ENCODE measurements at regions not wholly inside any gene's neighbourhood (a gene's known extent, or its start where the extent isn't known, plus 50 kb on each side); places are given as distances from the start of the nearest gene placed in this dataset.
"Not testable (repeated sequence)": the region's sequence is repeated elsewhere in the genome, so short reads cannot be mapped to it uniquely, and the experiment has no call there.

DNA sequence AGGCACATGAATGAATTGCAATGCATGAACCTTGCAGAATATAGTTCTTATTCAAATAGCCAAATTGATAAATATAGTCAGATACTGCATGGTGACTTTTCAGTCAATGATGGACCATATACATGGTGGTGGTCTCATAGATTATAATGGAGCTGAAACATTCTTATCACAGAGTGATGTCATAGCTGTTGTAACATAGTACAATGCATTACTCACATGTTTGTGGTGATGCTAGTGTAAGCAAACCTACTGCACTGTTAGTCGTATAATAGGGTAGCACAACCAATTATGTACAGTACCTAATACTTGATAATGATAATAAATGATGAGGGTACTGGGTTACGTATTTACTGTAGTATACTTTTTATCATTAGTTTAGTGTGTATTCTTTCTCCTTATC is 280.3 kb downstream of the BCAT1 start:
- DNase-seq (ENCODE audit: low read depth), result no peak

DNA sequence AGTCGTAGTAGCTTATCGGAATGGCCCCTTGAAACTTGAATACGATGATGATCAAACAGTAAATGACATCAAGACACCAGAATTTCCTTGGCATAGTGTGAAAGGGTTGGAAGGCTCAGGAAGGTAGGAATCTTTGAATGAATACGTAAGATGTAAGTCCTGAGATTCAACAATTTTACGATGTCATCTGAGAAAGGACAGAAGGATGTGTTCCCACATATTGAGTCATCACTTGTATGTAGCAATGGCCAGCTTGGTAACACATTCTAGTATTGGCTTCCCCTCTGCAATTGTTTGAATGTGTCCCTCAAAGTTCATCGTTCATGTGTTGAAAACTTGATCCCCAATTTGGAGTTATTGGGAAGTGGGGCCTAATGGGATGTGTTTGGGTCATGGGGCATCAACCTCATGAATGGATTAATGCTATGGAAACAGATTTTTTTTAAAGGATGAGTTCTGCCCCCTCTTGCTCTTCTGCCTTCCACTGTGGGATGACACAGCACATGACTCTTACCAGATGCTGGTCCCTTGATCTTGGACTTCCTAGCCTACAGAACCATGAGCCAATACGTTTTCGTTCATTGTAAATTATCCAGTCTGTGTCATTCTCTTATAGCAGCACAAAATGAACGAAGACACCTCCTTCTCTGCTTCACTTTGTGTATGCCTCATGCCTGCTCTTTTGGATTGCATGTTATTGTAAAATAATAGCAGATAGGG is 284.6 kb downstream of the BCAT1 start:
- DNase-seq (ENCODE audit: low read depth), result no peak

DNA sequence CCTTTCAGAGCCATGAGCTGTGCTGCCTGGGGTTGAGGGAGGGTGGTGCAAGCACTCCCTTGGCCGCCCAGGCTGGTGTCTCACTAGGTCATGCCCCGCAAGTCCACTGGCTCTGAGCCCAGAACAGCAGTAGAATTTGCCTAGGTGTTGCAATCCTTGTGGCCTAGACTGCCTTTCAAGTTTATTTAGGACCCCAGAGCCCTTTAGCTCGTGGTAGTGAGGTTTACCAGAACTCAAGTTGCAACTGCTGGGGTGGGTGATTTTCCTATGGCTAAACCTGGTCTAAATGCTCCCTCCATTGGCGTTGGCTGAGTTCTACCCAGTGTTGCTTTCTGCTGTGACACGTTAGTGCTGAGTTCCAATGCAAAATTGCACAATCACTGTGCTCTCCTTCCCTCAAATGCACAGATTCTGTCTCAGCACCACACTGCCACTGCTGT is 287.2 kb downstream of the BCAT1 start:
- DNase-seq (ENCODE audit: low read depth), result no peak

DNA sequence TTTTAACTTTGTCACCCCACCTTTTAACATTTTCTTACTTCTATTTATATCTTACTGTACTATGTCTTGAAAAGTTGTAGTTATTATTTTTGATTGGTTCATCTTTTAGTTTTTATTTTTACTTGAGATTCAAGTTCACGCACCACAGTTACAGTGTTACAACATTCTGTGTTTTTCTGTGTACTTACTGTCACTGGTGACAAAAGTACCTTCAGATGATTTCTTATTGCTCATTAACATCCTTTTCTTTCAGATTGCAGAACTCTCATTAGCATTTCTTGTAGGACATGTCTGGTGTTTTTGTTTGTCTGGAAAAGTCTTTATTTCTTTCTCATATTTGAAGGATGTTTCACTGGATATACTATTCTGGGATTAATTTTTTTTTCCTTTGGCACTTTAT is 289.9 kb downstream of the BCAT1 start:
- DNase-seq (ENCODE audit: low read depth), result no peak

DNA sequence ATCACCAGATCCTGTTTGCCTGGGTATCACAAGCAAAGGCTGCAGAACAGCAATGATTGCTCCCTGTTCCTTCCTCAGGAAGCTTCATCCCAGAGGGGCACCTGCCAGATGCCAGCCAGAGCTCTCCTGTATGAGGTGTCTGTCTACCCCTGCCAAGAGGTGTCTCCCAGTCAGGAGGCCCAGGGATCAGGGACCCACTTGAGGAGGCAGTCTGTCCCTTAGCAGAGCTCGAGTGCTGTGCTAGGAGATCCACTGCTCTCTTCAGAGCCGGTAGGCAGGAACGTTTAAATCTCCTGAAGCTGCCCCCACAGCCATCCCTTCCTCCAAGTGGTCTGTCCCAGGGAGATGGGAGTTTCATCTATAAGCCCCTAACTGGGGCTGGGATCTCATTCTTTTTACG is 294.6 kb downstream of the BCAT1 start:
- not testable (repeated sequence) for DNase-seq (ENCODE audit: low read depth)

DNA sequence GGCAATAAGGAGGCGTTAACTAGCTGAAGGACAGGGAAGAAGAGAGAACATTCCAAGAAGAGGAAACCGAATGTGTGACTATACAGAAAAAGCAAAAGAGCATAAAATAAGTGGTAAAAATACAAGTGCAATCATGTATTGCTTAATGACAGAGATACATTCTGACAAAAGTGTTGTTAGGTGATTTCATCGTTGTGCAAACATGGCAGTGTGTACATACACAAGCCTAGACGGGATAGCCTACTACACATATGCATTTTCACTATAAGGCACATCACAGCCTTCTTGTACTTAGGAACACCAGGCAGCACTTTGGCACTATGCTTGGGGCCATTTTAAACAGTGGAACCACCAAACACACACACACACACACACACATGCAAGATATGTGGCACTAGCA is 299.3 kb downstream of the BCAT1 start:
- no peak for DNase-seq (ENCODE audit: low read depth)

DNA sequence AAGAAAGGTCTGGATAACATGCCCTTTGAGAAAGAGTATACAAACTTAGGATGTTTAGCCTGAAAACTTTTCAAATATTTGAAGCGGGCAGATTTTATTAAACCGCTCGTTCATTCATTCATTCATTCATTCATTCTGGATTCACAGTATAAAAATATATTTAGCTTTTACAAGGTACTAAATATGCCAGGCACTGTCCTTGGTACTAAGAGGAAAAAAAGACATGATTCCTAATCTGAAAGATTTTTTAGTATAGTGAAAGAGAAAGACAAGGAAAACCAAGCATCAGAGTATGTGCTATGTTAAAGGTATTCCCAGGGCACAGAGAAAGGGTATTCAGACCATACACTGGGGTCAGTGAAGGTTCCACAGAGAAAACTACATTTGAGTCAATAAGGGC is 299.7 kb downstream of the BCAT1 start:
- no peak for DNase-seq (ENCODE audit: low read depth)

DNA sequence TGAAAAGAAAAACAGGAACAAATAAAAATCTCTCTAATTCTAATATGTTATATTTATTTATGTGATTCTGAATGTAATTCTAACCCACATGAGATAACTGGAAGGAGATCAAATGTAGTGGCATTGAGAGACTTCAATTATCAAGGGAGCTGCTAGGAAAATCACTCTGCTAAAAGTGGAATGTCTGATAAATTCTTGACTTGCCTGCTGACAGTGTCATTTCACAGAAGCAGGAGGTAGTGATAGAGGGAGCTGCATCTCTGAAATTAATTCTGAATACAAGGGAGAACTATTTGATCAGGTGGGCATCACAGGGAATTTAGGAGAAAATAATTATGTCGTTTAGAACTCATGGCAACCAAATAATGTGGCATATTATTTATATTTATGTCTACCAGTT is 303.6 kb downstream of the BCAT1 start:
- DNase-seq (ENCODE audit: low read depth), result no peak

DNA sequence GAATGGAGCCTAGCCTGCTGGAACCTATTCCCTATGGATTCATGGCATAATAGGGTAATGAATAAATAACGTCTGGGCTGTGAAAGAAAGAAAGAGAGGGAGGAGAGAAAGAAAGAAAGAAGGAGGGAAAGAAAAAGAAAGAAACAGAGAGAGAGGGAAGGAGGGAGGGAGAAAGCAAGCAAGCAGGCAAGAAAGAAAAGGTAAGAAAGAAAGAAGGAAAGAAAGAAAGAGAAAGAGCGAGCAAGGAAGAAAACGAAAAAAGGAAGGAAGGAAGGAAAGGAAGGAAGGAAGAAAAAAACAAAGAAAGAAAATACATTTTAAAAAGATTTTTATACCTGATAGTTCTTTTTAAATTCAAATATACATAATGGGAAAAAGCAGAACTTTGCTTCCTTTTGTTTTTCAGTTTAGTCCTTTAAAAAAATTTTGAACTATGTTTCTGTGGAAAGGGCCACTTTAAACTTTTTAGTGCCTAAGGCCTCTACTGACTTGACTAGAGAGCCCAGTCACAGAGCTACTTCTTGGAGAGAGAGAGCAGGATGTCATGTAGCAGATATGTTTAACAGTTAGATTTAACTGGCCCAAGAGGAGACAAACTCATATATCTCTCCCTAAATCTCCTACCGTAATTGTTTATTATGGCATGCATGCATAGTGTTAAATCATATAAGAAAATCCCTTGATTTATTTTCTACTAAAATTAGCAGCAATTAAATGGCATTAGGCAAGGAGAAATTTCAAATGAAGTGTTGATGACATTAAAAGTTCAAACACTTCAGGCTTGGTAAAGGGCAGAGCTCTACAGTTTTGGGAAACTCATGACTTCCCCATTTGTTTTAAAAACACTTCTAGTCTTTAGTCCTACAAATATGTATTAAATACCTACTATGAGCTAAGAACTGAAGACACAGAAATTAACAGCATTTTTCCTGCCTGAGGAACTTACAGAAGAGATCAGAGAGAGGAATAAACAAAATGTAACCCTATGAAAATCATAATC is 305.5 kb downstream of the BCAT1 start:
- no peak for DNase-seq (ENCODE audit: low read depth)

DNA sequence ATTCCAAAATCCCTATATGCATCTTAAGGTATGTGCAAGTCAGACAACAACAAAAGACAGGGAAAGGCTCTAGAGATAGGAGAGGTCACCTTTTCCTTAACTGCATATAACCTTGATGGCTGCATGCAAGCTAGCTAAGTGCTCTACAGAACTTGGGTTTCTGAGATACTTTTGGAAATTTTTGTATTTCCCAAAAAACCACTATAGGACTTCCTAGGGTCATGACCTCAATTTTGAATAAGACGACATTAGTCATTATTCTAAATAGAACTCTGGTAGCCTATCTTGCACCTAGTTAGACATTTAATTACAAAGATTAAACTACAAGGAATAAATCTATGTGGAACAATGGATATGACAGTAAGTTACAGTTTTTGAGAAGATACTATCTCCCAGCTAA is 309.3 kb downstream of the BCAT1 start:
- no peak for DNase-seq (ENCODE audit: low read depth)

DNA sequence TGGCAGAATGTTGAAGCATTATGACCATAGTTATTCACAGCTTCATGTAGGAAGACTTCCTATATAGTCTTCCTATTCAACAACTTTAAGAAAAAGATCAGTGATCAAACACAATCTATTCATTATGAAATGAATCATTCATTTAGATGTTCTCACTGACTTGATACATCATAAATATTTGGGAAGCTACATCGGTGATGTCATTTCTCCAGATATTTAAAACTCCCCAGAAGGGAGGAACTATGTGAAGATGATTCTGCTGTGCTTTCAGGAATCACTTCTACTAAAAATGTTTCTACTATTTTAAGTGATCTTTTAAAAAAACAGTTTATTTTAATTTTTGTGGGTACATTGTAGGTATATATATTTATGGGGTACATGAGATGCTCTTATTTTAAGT is 316.4 kb downstream of the BCAT1 start:
- no peak for DNase-seq (ENCODE audit: low read depth)

DNA sequence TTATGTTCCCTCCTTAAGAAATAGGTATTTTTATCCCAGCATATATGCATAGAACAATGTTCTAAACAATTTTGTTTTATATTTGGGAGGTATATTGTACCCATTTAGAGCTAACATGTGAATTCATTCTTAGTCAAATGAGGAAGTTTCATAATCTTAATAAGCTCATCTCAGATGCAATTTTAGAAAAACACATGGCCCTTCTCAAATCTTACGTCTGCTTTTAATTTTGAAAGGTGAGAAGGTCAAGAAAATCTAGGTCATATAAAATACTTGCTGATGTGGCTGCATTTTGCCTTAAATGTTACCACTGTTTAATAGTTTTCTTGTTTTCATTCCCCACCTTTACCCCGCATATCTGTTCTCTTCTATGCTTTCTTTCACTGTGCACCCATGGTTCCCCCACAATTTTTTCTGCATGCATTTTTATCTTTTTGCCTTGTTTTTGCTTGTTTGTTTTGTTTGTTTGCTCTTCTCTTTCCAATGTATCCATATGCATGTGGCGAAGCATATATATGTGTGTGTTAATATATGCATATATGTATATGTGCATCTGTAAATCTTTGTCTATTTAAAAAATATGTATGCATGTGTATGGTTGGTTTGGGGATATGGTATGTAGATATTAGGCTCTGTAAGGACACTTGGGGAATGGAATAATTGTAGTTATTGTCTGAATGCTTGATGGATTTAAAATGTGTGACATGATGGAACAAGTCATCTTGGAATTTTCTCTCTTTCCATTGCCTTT is 317.1 kb downstream of the BCAT1 start:
- no peak for DNase-seq (ENCODE audit: low read depth)

DNA sequence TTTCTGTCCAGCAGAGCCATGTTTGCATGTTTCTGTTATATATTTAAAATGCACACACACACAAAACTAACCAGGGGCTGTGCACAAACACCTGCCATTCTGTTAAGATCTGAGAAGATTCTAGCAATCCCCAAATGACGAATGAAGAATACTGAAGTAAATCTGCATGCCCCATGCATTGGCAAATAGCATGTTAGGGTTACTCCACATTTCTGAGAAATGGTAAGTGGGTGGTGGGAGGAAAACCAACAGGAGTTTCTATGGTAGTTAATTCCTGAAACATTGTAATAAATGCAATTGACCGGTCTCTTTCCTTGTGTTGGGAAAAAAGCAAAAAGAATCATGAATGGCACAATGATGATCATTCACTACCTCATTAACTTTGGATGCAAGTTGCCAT is 318.0 kb downstream of the BCAT1 start:
- no peak for DNase-seq (ENCODE audit: low read depth)

DNA sequence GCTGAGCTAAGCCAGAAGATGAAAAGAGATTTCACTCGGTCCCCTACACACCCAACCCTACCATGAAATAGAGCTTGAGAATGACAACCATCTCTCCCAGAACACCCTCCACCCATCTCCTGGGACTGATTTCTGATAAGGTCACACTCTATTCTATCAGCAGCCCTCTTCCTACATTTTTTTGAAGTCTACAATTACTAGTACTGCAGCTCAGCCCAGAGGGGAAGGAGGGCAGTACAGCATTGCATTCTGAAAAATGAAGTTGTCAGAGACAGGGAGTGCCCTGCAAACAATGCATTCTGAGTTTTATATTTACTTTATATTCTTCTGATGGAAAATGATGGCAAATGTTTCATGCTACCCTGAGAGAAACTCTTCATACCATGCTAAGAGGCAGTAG is 318.5 kb downstream of the BCAT1 start:
- no peak for DNase-seq (ENCODE audit: low read depth)

DNA sequence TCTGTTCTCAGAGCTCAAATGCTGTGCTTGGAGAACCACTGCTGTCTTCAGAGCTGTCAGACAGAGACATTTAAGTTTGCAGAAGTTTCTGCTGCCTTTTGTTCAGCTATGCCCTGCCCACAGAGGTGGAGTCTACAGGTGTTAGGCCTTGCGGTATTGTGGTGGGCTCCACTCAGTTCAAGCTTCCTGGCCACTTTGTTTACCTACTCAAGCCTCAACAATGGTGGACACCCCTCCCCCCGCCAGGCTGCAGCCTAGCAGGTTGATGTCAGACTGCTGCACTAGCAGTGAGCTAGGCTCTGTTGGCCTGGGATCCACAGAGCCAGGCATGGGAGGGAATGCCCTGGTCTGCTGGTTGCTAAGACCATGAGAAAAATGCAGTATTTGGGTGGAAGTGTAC is 323.8 kb downstream of the BCAT1 start:
- no peak for DNase-seq (ENCODE audit: low read depth)

DNA sequence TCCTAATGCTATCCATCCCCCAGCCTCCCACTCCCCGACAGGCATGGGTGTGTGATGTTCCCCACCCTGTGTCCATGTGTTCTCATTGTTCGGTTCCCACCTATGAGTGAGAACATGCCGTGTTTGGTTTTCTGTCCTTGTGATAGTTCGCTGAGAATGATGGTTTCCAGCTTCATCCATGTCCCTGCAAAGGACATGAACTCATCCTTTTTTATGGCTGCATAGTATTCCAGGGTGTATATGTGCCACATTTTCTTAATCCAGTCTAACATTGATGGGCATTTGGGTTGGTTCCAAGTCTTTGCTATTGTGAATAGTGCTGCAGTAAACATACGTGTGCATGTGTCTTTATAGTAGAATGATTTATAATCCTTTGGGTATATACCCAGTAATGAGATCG is 328.9 kb downstream of the BCAT1 start:
- DNase-seq (ENCODE audit: low read depth), result not testable (repeated sequence)

DNA sequence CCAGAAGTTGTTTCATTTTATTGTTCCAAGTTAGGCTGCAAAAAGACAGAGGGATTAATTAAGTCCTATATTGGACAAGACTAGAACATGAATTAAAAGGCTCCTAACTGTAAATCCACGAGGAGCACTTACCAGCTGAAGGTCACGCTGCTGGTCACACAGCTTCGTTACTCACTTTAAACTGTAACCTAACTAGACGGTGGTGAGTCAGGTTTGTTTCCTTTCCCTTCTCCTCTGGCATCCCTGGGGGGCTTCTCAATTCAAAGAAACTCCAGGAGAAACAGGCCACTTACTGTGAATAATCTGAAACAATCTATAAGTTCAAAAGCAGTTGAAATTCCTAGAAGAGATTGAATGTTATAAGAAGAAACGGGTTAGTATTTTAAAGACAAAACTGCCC is 331.4 kb downstream of the BCAT1 start:
- no peak for DNase-seq (ENCODE audit: low read depth)

DNA sequence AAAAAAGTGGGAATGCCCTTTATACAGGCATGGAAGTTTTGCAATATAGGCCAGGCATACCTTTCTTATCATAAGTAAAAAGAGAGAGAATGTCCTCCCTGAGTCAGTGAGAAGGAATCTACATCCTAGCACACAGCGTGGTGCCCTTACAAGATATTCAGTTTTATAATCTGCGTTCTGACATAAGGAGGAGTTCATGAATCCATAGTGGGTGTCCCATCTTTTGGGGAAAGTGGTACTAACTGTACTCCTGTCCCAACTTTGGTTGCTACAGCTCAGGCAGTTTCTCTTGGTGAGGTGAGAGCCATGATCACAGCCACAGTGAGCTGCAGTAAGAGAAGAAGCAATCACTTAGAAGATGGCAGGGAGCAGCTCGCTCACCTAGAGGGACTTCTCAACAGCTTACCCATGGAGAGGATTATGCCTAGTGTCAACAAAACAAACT is 332.9 kb downstream of the BCAT1 start:
- no peak for DNase-seq (ENCODE audit: low read depth)

DNA sequence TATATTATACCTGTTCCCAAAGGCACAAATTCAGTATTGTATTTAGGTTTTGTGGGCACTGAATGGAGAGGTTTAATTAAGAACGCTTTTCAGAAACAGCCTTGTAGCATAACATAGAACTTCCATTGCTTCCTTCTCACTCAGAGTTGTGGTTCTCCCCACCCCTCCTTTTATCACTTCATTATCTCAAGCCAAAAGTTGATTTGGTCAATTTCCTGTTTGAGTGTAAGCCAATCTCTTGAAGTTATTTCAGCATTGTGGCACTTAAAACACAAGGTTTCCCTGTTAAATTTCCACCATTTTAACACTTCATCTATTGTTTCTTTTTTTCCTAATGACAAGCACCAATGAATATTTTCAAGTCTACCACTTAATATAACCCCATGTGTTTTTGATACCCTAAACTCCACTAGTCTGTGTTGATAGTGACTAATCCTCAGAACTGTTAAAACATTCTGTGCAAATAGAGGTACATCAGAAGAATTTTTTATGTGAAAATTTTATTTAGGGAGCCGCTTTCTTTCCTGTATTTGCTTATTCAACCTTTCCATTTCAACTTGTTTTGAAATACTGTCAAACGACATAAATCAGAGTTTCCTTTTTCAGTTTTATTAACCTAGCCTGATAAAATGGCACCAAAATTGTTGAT is 340.1 kb downstream of the BCAT1 start:
- DNase-seq (ENCODE audit: low read depth), result no peak

DNA sequence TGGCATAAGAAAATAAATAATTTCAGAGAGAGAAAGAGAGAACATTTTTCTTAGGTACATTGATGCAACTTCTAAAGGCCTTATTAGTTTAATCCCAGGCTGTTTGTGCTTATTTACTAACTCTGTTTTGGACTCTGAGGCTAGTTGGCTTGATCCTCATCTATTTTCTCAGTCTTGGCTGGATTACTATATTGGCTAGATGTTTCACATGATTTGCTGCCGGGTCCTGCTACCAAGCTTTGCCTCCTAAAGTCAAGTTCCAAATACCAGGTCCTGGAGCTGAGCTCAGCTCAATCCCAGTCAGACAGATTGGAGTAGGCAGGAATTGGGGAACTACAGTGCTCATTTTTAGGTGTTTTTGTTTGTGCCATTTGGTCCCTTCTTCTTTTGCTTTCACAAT is 340.8 kb downstream of the BCAT1 start:
- DNase-seq (ENCODE audit: low read depth), result no peak

DNA sequence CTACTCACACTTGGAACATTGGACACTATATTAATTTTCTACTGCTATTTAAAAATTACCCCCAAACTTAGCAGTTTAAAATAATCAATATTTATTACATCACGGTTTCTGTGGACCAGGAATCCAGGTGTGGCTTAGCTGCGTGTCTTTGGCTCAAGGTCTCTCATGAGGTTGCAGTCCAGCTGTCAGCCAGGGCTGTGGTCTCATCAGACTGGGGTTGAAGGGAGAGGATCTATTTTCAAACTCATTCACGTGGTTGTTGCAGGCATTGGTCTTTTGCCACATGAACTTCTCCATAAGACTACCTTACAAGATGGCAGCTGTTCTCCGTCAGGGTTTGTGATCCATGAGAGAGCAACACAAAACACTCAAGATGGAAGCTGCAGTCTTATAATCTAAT is 343.0 kb downstream of the BCAT1 start:
- DNase-seq (ENCODE audit: low read depth), result no peak

DNA sequence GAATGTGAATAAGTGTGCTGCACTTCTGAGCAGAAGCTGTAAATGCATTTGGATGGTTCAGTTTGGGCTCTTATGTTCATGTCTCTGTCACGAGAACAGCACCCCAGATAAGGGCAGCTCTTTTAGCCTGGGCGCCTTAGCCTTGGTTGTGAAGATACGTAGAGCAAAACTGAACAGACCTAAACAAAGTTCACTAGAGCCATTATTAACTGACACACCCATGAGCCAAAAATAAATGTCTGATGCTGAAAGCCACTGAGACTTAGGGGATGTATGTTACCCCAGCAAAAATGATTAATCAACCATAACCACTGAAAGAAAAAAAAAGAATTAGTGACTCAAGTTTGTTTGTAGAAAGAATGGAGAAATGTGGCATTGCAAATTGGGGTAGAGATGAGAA is 343.4 kb downstream of the BCAT1 start:
- DNase-seq (ENCODE audit: low read depth), result no peak

Measured in forelimb muscle (tissue), 1 donor.